Head of caudate nucleus (tissue), 42 donors: ENCODE measurements at regions not wholly inside any gene's neighbourhood (a gene's known extent, or its start where the extent isn't known, plus 50 kb on each side); places are given as distances from the start of the nearest gene placed in this dataset.

Source experiments
- DNase-seq, 42 donors: peaks; one replicate each; pipeline versions ENCODE4 v3.0.0 to v3.0.0-alpha.2; 2020 to 2021; ENCODE audit warnings: mixed read lengths in 7 of 42
- intact Hi-C: fragments of 100-400 bp; cut with DNase I; formaldehyde crosslinking; loops from one replicate; pipeline ENCODE4 v1.15.0; 2022

GRCh38 chrX:147800663-147801062 lies 111.1 kb upstream of the FMR1 start:
- intact Hi-C loops: no loop called here
- no peak for DNase-seq

DNA sequence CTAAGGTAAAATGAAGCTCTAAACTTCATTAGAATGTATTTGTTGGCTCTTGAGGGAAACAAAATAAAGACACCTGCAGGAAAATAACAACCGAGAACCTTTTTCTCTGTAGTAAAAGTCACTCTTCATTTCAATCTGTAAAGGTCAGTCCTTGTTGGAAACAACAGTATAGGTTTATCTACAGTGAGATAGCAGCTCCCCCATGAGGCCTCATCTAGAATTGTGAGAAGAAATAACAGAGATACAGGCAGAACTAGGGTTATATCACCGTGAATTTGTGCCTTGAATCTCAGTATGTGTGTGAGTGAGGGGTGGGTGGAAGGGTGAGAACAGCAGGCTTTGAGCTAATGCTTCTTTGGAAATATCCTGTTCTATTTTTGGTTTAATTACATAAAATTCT lies 107.8 kb upstream of the FMR1 start:
- peak in 19 of 42 donors; percentile 0 to 49 (median 15) for DNase-seq
- intact Hi-C loops: no loop called here

GRCh38 chrX:147811803-147812202 lies 99.9 kb upstream of the FMR1 start:
- no peak for DNase-seq
- intact Hi-C loops: no loop called here

DNA sequence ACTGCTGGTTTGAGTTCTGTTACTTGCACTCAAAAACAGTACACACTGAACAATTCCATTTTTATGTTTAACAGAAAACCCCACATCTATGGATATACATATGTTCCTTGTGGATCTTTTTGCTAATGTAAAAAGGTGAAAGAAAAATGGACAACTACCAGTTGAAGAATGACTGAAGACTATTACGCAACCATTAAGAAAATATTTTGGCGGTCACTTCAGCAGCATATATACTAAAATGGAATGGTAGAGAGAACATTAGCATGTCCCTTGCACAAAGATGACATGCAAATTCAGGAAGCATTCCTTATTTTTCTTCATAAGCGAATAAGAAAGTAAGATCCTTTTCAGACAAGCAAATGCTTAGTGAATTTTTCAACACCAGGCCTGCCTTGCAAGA lies 84.6 kb upstream of the FMR1 start:
- intact Hi-C loops: no loop called here
- no peak for DNase-seq

DNA sequence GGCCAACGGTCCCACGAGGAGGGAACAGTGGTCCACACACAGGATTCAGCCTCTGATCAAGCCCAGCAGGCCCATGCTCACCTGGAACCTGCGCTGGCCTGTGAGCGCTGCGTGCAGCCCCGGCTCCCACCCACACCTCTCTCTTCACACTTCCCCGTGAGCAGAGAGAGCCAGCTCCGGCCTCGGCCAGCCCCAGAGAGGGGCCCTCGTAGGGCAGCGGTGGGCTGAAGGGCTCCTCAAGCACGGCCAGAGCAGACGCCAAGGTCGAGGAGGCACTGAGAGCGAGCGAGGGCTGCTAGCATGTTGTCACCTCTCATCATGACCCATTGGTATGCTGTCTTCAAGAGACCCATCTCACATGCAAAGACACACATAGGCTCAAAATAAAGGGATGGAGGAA lies 83.0 kb upstream of the FMR1 start:
- intact Hi-C loops: no loop called here
- no peak for DNase-seq

DNA sequence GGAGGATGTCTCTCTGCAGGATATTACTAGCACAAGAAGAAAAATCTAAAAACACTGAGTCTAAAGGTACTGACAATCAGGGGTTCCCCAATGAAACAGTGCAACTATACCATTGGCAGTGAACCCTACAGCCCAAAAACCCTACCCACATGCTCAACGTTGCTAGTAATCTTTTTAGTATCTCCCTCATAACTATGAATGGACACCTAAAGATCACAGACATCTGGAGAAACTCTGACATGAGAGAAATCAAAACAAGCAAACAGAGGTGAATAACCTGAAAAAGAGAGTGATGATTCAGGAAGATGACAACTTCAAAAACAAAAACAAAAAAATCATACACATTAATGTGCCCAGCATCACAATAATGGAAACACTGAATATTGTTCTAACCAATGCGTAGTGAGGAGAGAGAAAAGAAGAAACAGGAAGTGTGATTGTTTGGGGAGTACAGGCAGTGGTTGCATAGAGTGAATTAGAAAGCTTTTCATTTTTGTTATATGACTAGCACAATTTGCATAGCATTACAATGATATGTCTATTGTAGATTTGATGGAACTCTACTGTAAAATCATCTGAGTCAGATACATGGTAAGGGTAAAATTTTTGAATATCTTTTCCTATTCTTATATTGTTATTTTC lies 78.9 kb upstream of the FMR1 start:
- intact Hi-C loops: no loop called here
- no peak for DNase-seq

DNA sequence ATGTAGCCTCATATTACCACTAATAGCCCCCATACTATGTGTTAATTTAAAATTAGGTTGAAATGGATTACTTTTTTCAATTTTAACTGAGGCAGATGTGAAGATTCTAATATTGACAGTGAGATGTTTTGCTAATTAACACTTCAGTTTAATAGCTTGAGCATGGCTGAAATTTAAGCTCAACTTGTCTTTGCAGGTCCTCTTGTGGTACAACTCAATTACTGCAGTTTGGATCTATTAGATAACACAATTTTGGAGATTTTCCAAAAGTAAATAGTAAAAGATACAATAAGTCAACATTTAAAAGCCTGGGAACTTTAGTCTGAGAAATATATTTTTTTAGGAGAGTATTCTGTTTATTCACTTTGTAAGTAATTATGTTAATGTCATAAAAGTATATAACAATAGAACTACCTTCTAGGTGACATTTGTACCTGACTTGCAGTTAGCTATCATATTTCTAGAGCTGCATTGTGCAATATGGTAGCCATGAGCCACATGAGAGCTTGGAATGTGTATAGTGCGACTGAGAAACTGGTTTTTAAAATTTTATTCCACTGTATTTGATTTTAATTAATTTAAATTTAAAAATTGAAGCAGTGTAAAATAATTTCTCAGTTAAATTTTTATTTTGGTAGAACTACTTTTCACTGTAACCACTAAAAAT lies 73.1 kb upstream of the FMR1 start:
- intact Hi-C loops: no loop called here
- DNase-seq: no peak

DNA sequence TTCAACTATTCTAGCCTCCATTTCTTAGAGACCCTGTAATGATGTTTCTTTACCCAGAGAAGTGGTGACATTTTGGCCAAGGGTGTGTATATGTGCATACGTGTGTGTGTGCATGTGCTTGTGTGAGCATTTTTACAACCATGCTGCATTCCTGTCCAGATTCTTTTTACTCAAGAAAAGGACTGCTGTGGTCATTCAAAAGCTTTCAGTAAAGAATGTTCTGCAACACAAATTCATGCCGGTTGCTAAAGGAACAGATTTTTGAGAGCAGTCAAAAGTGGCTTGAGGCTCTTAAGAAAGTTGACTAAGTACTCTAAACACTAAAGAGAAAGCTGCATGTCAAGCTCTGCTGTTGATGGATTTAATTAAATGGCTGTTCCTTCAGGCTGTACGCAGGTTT lies 65.0 kb upstream of the FMR1 start:
- DNase-seq: no peak
- intact Hi-C loops: no loop called here

DNA sequence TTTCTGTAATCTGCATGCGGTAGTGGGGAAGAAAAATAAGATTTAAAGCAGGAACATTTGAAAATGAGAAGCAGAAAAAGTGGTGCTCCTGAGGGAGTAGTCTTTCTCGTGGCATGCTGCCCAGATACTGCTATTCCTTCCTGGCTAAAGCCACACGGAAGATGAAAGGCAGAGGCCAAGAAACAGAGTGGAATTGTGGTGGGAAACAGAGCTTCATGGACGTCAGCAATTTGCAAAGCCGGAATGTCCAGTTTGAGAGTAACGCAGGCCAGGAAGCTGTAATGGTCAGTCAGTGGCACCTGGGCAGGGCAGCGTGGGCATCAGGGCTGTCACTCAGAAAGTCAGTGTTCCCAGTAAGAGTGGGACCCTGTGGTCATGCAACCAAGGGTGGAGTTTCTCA lies 63.7 kb upstream of the FMR1 start:
- intact Hi-C loops: no loop called here
- DNase-seq: no peak

- DNase-seq: no peak
- intact Hi-C loops: no loop called here
These were observed 62.9 kb upstream of the FMR1 start for GRCh38 chrX:147848543-147849443.

DNA sequence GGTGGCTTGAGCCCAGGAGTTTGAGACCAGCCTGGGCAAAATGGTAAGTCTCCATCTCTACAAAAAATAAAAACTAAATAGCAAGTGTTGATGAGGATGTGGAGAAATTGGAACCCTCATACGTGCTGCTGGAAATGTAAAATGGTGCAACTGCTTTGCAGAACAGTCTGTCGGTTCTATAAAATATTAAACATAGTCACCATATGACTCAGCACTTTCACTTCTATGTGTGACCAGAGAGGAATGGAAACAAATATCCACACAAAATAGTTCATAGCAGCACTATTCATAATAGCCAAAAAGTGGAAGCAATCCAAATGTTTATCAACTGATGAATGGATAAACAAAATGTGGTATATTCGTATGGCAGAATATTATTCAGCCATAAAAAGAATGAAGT lies 60.8 kb upstream of the FMR1 start:
- DNase-seq: no peak
- intact Hi-C loops: no loop called here

DNA sequence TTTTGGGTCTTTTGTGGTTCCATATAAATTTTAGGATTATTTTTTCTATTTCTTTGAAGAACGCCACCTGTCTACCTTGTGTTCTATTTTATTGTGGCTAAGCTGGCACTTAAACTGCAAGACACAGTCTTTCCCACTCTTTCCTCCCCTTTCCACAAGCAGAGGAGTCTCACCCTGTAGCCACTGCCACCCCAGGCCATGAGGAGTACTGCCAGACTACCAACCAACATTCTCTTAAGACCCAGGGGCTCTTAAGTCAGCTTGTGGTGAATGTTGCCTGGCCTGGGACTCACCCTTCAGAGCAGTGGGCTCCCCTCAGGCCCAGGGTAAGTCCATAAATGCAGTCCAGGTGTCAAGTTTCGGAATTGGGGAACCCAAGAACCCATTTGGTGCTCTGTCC lies 58.0 kb upstream of the FMR1 start:
- intact Hi-C loops: no loop called here
- no peak for DNase-seq

- intact Hi-C loops: no loop called here
- DNase-seq: no peak
These were observed 52.1 kb upstream of the FMR1 start for GRCh38 chrX:147859666-147860065.
